ENCODE measurements at regions not wholly inside any gene's neighbourhood (a gene's known extent, or its start where the extent isn't known, plus 50 kb on each side); places are given as distances from the start of the nearest gene placed in this dataset.

- DNase-seq (ENCODE audit: low read depth) (no peak), FAIRE-seq (no peak)
- no peak overlapping the region for H3K4me3 ChIP-seq (ENCODE audit: low read depth, low read length)
- no peaks in the 10 kb centered on the region for H3K36me3 ChIP-seq (ENCODE audit: control insufficient read depth, insufficient read depth, low read length)
- no peak for TF ChIP-seq CTCF (IDR thresholded peaks at IDR 0.05; ENCODE audit: insufficient read depth, low read length, severe bottlenecking)
- no peaks in the 10 kb centered on the region for H3K27me3 ChIP-seq (ENCODE audit: control insufficient read depth, insufficient read depth, low read length)
Measured at GRCh38 chr22:48563966-48564330, 1263.7 kb downstream of the BRD1 start.

GRCh38 chr22:48563118-48563965 is 1264.3 kb downstream of the BRD1 start:
- TF ChIP-seq CTCF (IDR thresholded peaks at IDR 0.05; ENCODE audit: insufficient read depth, low read length, severe bottlenecking): no peak
- DNase-seq (ENCODE audit: low read depth) (no peak), FAIRE-seq (no peak)
- no peak overlapping the region for H3K4me3 ChIP-seq (ENCODE audit: low read depth, low read length)
- H3K27me3 ChIP-seq (ENCODE audit: control insufficient read depth, insufficient read depth, low read length): no peaks in the 10 kb centered on the region
- H3K36me3 ChIP-seq (ENCODE audit: control insufficient read depth, insufficient read depth, low read length): no peaks in the 10 kb centered on the region

- Histone ChIP-seq H3K36me3 (ENCODE audit: control insufficient read depth, insufficient read depth, low read length) (no peaks in the 10 kb centered on the region), H3K27me3 (ENCODE audit: control insufficient read depth, insufficient read depth, low read length) (no peaks in the 10 kb centered on the region), H3K4me3 (ENCODE audit: low read depth, low read length) (no peak overlapping the region)
- no peak for FAIRE-seq
- TF ChIP-seq CTCF (IDR thresholded peaks at IDR 0.05; ENCODE audit: insufficient read depth, low read length, severe bottlenecking): no peak
- no peak for DNase-seq (ENCODE audit: low read depth)
Measured at GRCh38 chr22:48561676-48562075, 1266.0 kb downstream of the BRD1 start.

GRCh38 chr22:48560836-48561235 is 1266.8 kb downstream of the BRD1 start:
- Histone ChIP-seq H3K36me3 (ENCODE audit: control insufficient read depth, insufficient read depth, low read length) (no peaks in the 10 kb centered on the region), H3K27me3 (ENCODE audit: control insufficient read depth, insufficient read depth, low read length) (no peaks in the 10 kb centered on the region), H3K4me3 (ENCODE audit: low read depth, low read length) (no peak overlapping the region)
- DNase-seq (ENCODE audit: low read depth) (no peak), FAIRE-seq (no peak)
- TF ChIP-seq CTCF (IDR thresholded peaks at IDR 0.05; ENCODE audit: insufficient read depth, low read length, severe bottlenecking): no peak

GRCh38 chr22:48560389-48560751 is 1267.3 kb downstream of the BRD1 start:
- H3K27me3 ChIP-seq (ENCODE audit: control insufficient read depth, insufficient read depth, low read length): no peaks in the 10 kb centered on the region
- no peaks in the 10 kb centered on the region for H3K36me3 ChIP-seq (ENCODE audit: control insufficient read depth, insufficient read depth, low read length)
- no peak for DNase-seq (ENCODE audit: low read depth)
- no peak for FAIRE-seq
- no peak overlapping the region for H3K4me3 ChIP-seq (ENCODE audit: low read depth, low read length)
- TF ChIP-seq CTCF (IDR thresholded peaks at IDR 0.05; ENCODE audit: insufficient read depth, low read length, severe bottlenecking): no peak

All from bronchial epithelial cell (primary cell).